RWPE2 (cell line): ENCODE measurements at regions not wholly inside any gene's neighbourhood (a gene's known extent, or its start where the extent isn't known, plus 50 kb on each side); places are given as distances from the start of the nearest gene placed in this dataset.

Experiments used
- ATAC-seq: fragments of 200-7000 bp; cut with Tn5 transposase; 3 replicates; pipeline ENCODE4 v1.9.1; 2021; ENCODE audit warnings: low read depth
- DNase-seq: peaks from one replicate; pipeline ENCODE4 v3.0.0-alpha.2; 2020; ENCODE audit warnings: low spot score
- H3K27ac ChIP-seq: fragments of 450-650 bp; 2 replicates; pipeline ENCODE4 v1.5.1; 2017; ENCODE audit warnings: mild to moderate bottlenecking; ENCODE audit not compliant: poor library complexity, severe bottlenecking
- H3K27me3 ChIP-seq: fragments of 250-450 bp; sonication (Bioruptor Pico); 2 replicates; pipeline ENCODE4 v1.5.1; 2021; ENCODE audit warnings: mild to moderate bottlenecking, moderate library complexity; ENCODE audit not compliant: insufficient read depth, poor library complexity, severe bottlenecking
- H3K36me3 ChIP-seq: fragments of 250-450 bp; sonication (Bioruptor Pico); 2 replicates; pipeline ENCODE4 v1.5.1; 2020; ENCODE audit warnings: low read depth, mild to moderate bottlenecking, moderate library complexity
- H3K4me1 ChIP-seq: fragments of 250-450 bp; sonication (Bioruptor Pico); 2 replicates; pipeline ENCODE4 v1.5.1; 2021; ENCODE audit warnings: mild to moderate bottlenecking, moderate library complexity; ENCODE audit not compliant: insufficient read depth, poor library complexity, severe bottlenecking
- H3K4me3 ChIP-seq: fragments of 250-450 bp; sonication (Bioruptor Pico); 2 replicates; pipeline ENCODE4 v1.5.1; 2021; ENCODE audit warnings: mild to moderate bottlenecking, moderate library complexity; ENCODE audit not compliant: severe bottlenecking
- H3K9me3 ChIP-seq: fragments of 250-450 bp; sonication (Bioruptor Pico); 2 replicates; pipeline ENCODE4 v1.5.1; 2021; ENCODE audit warnings: mild to moderate bottlenecking, moderate library complexity; ENCODE audit not compliant: severe bottlenecking
- TF ChIP-seq, protein P1 (sequence below): fragments of 450-650 bp; IDR thresholded peaks from one replicate; pipeline ENCODE4 v1.5.1; 2017; ENCODE audit warnings: mild to moderate bottlenecking, moderate library complexity; ENCODE audit not compliant: poor library complexity, severe bottlenecking

DNA sequence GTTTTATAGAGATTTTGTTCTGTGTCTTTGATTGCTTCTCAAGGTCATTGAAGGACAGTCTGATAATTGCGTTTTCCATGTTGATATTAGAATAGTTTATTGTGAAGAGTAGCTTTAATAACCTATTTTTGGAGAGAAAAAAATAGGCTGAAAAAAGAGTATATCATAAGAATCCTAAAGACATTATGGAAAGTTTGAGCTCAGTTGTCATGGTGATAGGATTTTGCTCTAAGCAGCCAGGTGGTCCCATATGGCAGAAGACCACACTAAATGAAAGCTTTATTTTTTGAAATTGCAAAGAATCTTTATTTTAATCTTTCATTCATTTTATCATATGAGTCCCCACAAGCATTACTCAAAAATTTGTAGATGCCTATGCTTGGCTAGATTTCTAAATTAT, 358.9 kb upstream of the NAV3 start:
- Histone ChIP-seq H3K4me1 (no peaks in the 10 kb centered on the region), H3K27me3 (no peaks in the 10 kb centered on the region), H3K27ac (no peak overlapping the region), H3K4me3 (no peak overlapping the region), H3K9me3 (no peaks in the 10 kb centered on the region), H3K36me3 (no peaks in the 10 kb centered on the region)
- DNase-seq (no peak), ATAC-seq (no peak)
- TF ChIP-seq, protein P1, sequence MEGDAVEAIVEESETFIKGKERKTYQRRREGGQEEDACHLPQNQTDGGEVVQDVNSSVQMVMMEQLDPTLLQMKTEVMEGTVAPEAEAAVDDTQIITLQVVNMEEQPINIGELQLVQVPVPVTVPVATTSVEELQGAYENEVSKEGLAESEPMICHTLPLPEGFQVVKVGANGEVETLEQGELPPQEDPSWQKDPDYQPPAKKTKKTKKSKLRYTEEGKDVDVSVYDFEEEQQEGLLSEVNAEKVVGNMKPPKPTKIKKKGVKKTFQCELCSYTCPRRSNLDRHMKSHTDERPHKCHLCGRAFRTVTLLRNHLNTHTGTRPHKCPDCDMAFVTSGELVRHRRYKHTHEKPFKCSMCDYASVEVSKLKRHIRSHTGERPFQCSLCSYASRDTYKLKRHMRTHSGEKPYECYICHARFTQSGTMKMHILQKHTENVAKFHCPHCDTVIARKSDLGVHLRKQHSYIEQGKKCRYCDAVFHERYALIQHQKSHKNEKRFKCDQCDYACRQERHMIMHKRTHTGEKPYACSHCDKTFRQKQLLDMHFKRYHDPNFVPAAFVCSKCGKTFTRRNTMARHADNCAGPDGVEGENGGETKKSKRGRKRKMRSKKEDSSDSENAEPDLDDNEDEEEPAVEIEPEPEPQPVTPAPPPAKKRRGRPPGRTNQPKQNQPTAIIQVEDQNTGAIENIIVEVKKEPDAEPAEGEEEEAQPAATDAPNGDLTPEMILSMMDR = no peak

DNA sequence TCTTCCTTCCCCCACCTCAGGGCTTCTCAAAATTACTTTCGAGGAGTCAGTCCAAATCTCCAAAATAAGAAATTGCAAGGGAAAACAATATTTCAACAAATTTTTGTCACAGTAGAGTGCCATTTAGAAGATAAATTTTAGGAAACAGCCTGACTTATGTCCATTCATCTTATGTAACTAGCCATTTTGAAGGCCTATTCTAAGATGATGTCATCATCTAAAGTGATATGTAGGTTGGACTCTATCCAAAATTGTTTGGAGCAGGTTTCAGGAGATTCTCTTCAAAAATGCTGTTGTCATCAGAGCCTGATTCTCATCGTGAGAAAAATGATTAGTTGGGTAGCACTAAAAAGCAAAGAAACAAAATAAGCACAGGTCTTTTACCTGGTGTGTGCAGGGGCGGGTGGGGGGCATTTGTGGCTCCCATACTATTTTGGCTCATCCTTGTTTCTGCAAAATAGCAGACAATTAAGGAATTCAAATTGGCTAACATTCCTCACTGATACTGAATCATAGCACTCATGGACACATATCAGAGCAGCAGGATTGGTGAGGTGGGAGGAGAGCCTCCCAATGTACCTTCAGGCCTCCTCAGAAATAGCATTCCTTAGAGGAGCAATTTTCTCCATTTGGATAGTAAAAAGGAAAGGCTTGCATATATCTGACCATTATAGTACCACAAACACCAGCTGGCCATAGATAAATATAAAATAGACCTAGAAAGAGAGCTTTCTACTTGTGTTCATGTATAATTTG, 360.9 kb upstream of the NAV3 start:
- H3K27ac ChIP-seq = no peak overlapping the region
- H3K4me1 ChIP-seq = no peaks in the 10 kb centered on the region
- no peaks in the 10 kb centered on the region for H3K36me3 ChIP-seq
- H3K9me3 ChIP-seq = no peaks in the 10 kb centered on the region
- H3K4me3 ChIP-seq = no peak overlapping the region
- no peak for DNase-seq
- TF ChIP-seq, protein P1 = no peak
- ATAC-seq = no peak
- no peaks in the 10 kb centered on the region for H3K27me3 ChIP-seq

GRCh38 chr12:77442633-77443032, 377.3 kb upstream of the E2F7 start:
- Histone ChIP-seq H3K27ac (no peak overlapping the region), H3K4me3 (no peak overlapping the region), H3K4me1 (no peaks in the 10 kb centered on the region), H3K9me3 (no peaks in the 10 kb centered on the region), H3K36me3 (no peaks in the 10 kb centered on the region), H3K27me3 (no peaks in the 10 kb centered on the region)
- DNase-seq (no peak), ATAC-seq (no peak)
- TF ChIP-seq, protein P1 = no peak

- no peak overlapping the region for H3K27ac ChIP-seq
- no peaks in the 10 kb centered on the region for H3K27me3 ChIP-seq
- ATAC-seq (no peak), DNase-seq (no peak)
- TF ChIP-seq, protein P1 = no peak
- no peaks in the 10 kb centered on the region for H3K9me3 ChIP-seq
- no peaks in the 10 kb centered on the region for H3K4me1 ChIP-seq
- H3K4me3 ChIP-seq = no peak overlapping the region
- H3K36me3 ChIP-seq = no peaks in the 10 kb centered on the region
Measured at GRCh38 chr12:77439749-77440148, 374.4 kb upstream of the E2F7 start.

- DNase-seq = no peak
- Histone ChIP-seq H3K9me3 (no peaks in the 10 kb centered on the region), H3K4me1 (no peaks in the 10 kb centered on the region), H3K36me3 (no peaks in the 10 kb centered on the region), H3K27me3 (no peaks in the 10 kb centered on the region), H3K4me3 (no peak overlapping the region), H3K27ac (no peak overlapping the region)
- TF ChIP-seq, protein P1 = no peak
- ATAC-seq = no peak
Measured at GRCh38 chr12:77438644-77439043, 373.3 kb upstream of the E2F7 start.
